ENCODE measurements at regions not wholly inside any gene's neighbourhood (a gene's known extent, or its start where the extent isn't known, plus 50 kb on each side); places are given as distances from the start of the nearest gene placed in this dataset.
"Not testable (repeated sequence)": the region's sequence is repeated elsewhere in the genome, so short reads cannot be mapped to it uniquely, and the experiment has no call there.

DNA sequence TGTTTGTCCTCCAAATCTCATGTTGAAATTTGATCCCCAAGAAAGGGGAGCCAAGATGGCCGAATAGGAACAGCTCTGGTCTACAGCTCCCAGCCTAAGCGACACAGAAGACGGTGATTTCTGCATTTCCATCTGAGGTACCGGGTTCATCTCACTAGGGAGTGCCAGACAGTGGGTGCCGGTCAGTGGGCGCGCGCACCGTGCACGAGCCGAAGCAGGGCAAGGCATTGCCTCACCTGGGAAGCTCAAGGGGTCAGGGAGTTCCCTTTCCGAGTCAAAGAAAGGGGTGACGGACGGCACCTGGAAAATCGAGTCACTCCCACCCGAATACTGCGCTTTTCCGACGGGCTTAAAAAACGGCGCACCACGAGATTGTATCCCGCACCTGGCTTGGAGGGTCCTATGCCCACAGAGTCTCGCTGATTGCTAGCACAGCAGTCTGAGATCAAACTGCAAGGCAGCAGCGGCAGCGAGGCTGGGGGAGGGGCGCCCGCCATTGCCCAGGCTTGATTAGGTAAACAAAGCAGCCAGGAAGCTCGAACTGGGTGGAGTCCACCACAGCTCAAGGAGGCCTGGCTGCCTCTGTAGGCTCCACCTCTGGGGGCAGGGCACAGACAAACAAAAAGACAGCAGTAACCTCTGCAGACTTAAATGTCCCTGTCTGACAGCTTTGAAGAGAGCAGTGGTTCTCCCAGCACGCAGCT, 493.6 kb downstream of the KLF12 start:
- not testable (repeated sequence) for TF ChIP-seq ZNF211 (tag by site-specific recombination; IDR thresholded peaks at IDR 0.05; ENCODE audit: low read depth); ZNF266 (tag by site-specific recombination; IDR thresholded peaks at IDR 0.05; ENCODE audit: low read depth); SP7 (tag by site-specific recombination; IDR thresholded peaks at IDR 0.05); ZNF19 (tag by site-specific recombination; IDR thresholded peaks at IDR 0.05; ENCODE audit: low read depth); ZSCAN30 (tag by site-specific recombination; IDR thresholded peaks at IDR 0.05); GLI4 (tag by site-specific recombination; IDR thresholded peaks at IDR 0.05); REPIN1 (tag by site-specific recombination; IDR thresholded peaks at IDR 0.05; ENCODE audit: low read depth); ZFP69B (tag by site-specific recombination; IDR thresholded peaks at IDR 0.05)
- TF ChIP-seq, protein P1, sequence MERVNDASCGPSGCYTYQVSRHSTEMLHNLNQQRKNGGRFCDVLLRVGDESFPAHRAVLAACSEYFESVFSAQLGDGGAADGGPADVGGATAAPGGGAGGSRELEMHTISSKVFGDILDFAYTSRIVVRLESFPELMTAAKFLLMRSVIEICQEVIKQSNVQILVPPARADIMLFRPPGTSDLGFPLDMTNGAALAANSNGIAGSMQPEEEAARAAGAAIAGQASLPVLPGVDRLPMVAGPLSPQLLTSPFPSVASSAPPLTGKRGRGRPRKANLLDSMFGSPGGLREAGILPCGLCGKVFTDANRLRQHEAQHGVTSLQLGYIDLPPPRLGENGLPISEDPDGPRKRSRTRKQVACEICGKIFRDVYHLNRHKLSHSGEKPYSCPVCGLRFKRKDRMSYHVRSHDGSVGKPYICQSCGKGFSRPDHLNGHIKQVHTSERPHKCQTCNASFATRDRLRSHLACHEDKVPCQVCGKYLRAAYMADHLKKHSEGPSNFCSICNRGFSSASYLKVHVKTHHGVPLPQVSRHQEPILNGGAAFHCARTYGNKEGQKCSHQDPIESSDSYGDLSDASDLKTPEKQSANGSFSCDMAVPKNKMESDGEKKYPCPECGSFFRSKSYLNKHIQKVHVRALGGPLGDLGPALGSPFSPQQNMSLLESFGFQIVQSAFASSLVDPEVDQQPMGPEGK (tag by site-specific recombination; IDR thresholded peaks at IDR 0.05) = not testable (repeated sequence)
- TF ChIP-seq, protein P2, sequence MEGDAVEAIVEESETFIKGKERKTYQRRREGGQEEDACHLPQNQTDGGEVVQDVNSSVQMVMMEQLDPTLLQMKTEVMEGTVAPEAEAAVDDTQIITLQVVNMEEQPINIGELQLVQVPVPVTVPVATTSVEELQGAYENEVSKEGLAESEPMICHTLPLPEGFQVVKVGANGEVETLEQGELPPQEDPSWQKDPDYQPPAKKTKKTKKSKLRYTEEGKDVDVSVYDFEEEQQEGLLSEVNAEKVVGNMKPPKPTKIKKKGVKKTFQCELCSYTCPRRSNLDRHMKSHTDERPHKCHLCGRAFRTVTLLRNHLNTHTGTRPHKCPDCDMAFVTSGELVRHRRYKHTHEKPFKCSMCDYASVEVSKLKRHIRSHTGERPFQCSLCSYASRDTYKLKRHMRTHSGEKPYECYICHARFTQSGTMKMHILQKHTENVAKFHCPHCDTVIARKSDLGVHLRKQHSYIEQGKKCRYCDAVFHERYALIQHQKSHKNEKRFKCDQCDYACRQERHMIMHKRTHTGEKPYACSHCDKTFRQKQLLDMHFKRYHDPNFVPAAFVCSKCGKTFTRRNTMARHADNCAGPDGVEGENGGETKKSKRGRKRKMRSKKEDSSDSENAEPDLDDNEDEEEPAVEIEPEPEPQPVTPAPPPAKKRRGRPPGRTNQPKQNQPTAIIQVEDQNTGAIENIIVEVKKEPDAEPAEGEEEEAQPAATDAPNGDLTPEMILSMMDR (tag by site-specific recombination; IDR thresholded peaks at IDR 0.05) = not testable (repeated sequence)

Measured in HEK293 (cell line).